IMR-90 (cell line): ENCODE measurements at regions not wholly inside any gene's neighbourhood (a gene's known extent, or its start where the extent isn't known, plus 50 kb on each side); places are given as distances from the start of the nearest gene placed in this dataset.

ENCODE experiments used
- ATAC-seq: fragments of 200-7000 bp; cut with Tn5 transposase; 2 replicates; pipeline ENCODE4 v1.9.1; 2020; ENCODE audit warnings: low read depth, mild to moderate bottlenecking, moderate library complexity
- BruUV-seq: library from RNA; stranded (reverse); fragments of 400-500 nt; replicated peaks from 2 replicates; lab custom pipeline; 2021; lab: Mats Ljungman, UMichigan
- CTCF ChIA-PET: fragments of 300-600 bp; formaldehyde crosslinking; extraction: SDS; loops from one replicate; lab custom pipeline; 2021; ENCODE audit warnings: antibody characterized with exemption; lab: Yijun Ruan, JAX
- POLR2A ChIA-PET: fragments of 300-600 bp; sonication (Branson Sonifier 250); formaldehyde crosslinking; loops from one replicate; lab custom pipeline; 2022; ENCODE audit warnings: antibody characterized with exemption; ENCODE audit not compliant: unreplicated experiment; lab: Charles Lee
- DNase-seq: peaks from one replicate; pipeline ENCODE4 v3.0.0; 2013
- H2AFZ ChIP-seq: replicated peaks from 2 replicates; pipeline ENCODE3; 2013; ENCODE audit warnings: low read length, mild to moderate bottlenecking; ENCODE audit not compliant: poor library complexity
- H2AK5ac ChIP-seq: 2 replicates; pipeline ENCODE4 v1.6.1; 2013; ENCODE audit warnings: low read depth, low read length, inconsistent platforms
- H2AK9ac ChIP-seq: replicated peaks from 2 replicates; pipeline ENCODE3; 2013; ENCODE audit warnings: mild to moderate bottlenecking, low read depth, low read length, moderate library complexity; ENCODE audit not compliant: poor library complexity
- H2BK120ac ChIP-seq: 2 replicates; pipeline ENCODE4 v1.6.1; 2013; ENCODE audit warnings: low read depth, low read length, inconsistent platforms
- H2BK15ac ChIP-seq: 3 replicates; pipeline ENCODE4 v1.6.1; 2013; ENCODE audit warnings: low read depth, low read length, inconsistent platforms
- H2BK20ac ChIP-seq: 2 replicates; pipeline ENCODE4 v1.6.1; 2013; ENCODE audit warnings: low read depth, mild to moderate bottlenecking, inconsistent platforms, low read length, moderate library complexity
- H2BK5ac ChIP-seq: 2 replicates; pipeline ENCODE4 v1.6.1; 2013; ENCODE audit warnings: mild to moderate bottlenecking, low read depth, low read length, inconsistent platforms; ENCODE audit not compliant: poor library complexity, severe bottlenecking
- H3K14ac ChIP-seq: replicated peaks from 2 replicates; pipeline ENCODE4 v1.6.1; 2013; ENCODE audit warnings: low read depth, low read length, inconsistent platforms
- H3K18ac ChIP-seq: 2 replicates; pipeline ENCODE4 v1.6.1; 2013; ENCODE audit warnings: low read depth, low read length, control low read depth
- H3K23ac ChIP-seq: 2 replicates; pipeline ENCODE4 v1.6.1; 2013; ENCODE audit warnings: low read depth, low read length, inconsistent platforms
- H3K27ac ChIP-seq: 2 replicates; pipeline ENCODE4 v1.5.1; 2013; ENCODE audit warnings: mild to moderate bottlenecking, control low read depth, low read length; ENCODE audit not compliant: insufficient read depth
- H3K27me3 ChIP-seq: 2 replicates; pipeline ENCODE4 v1.6.1; 2013; ENCODE audit warnings: low read length; ENCODE audit not compliant: control insufficient read depth, insufficient read depth
- H3K36me3 ChIP-seq: 2 replicates; pipeline ENCODE4 v1.6.1; 2013; ENCODE audit warnings: low read length, mixed read lengths; ENCODE audit not compliant: control insufficient read depth, insufficient read depth
- H3K4ac ChIP-seq: 2 replicates; pipeline ENCODE4 v1.6.1; 2013; ENCODE audit warnings: low read depth, low read length, inconsistent platforms
- H3K4me1 ChIP-seq: 2 replicates; pipeline ENCODE4 v1.6.1; 2013; ENCODE audit warnings: low read length, mixed read lengths; ENCODE audit not compliant: control insufficient read depth, insufficient read depth
- H3K4me2 ChIP-seq: 2 replicates; pipeline ENCODE4 v1.6.1; 2013; ENCODE audit warnings: low read depth, mild to moderate bottlenecking, control low read depth, low read length, moderate library complexity
- H3K4me3 ChIP-seq: 2 replicates; pipeline ENCODE4 v1.5.1; 2013; ENCODE audit warnings: low read depth, mild to moderate bottlenecking, control low read depth, low read length, moderate library complexity; ENCODE audit not compliant: insufficient read depth
- H3K56ac ChIP-seq: 2 replicates; pipeline ENCODE4 v1.6.1; 2013; ENCODE audit warnings: low read length, inconsistent platforms; ENCODE audit not compliant: insufficient read depth; ENCODE audit errors: extremely low read depth
- H3K79me1 ChIP-seq, 2 experiments: 2 replicates each; pipeline ENCODE4 v1.6.1; 2013; ENCODE audit warnings: low read length in 2 of 2, inconsistent platforms in 1 of 2, low read depth in 1 of 2
- H3K9ac ChIP-seq: 2 replicates; pipeline ENCODE4 v1.6.1; 2013; ENCODE audit warnings: low read depth, low read length, control low read depth
- H3K9me1 ChIP-seq: 2 replicates; pipeline ENCODE4 v1.6.1; 2013; ENCODE audit warnings: low read length, inconsistent platforms; ENCODE audit not compliant: insufficient read depth
- H3K9me3 ChIP-seq: 2 replicates; pipeline ENCODE4 v1.6.1; 2013; ENCODE audit warnings: low read length; ENCODE audit not compliant: control insufficient read depth, insufficient read depth
- H4K20me1 ChIP-seq: 2 replicates; pipeline ENCODE4 v1.6.1; 2013; ENCODE audit warnings: low read length, inconsistent platforms; ENCODE audit not compliant: insufficient read depth
- H4K5ac ChIP-seq: 2 replicates; pipeline ENCODE4 v1.6.1; 2013; ENCODE audit warnings: mild to moderate bottlenecking, low read depth, low read length, control low read depth
- H4K8ac ChIP-seq, 2 experiments: 2 replicates each; pipeline ENCODE4 v1.6.1; 2013; ENCODE audit warnings: low read depth in 2 of 2, low read length in 2 of 2, control low read depth in 1 of 2, inconsistent platforms in 1 of 2
- H4K91ac ChIP-seq: 2 replicates; pipeline ENCODE4 v1.6.1; 2013; ENCODE audit warnings: low read depth, low read length, inconsistent platforms; ENCODE audit not compliant: insufficient read depth
- BHLHE40 ChIP-seq: fragments of 150-350 bp; IDR thresholded peaks from 2 replicates; pipeline ENCODE4 v1.6.1; 2016; ENCODE audit warnings: mild to moderate bottlenecking, low read depth, low read length
- CHD1 ChIP-seq: IDR thresholded peaks from 2 replicates; pipeline ENCODE4 v1.6.1; 2012; ENCODE audit warnings: low read depth, low read length, improper control_type of control experiment
- CTCF ChIP-seq: conservative IDR thresholded peaks from 2 replicates; pipeline ENCODE4 v1.5.1; 2012; ENCODE audit warnings: mild to moderate bottlenecking, low read depth, low read length, improper control_type of control experiment
- ELK1 ChIP-seq: fragments of 150-350 bp; IDR thresholded peaks from 2 replicates; pipeline ENCODE4 v1.6.1; 2016; ENCODE audit warnings: low read depth, mild to moderate bottlenecking, low read length, moderate library complexity, borderline replicate concordance
- FOS ChIP-seq: fragments of 150-350 bp; IDR thresholded peaks from 2 replicates; pipeline ENCODE4 v1.6.1; 2016; ENCODE audit warnings: low read depth, low read length
- MXI1 ChIP-seq: IDR thresholded peaks from 2 replicates; pipeline ENCODE4 v1.6.1; 2012; ENCODE audit warnings: low read depth, mild to moderate bottlenecking, low read length, moderate library complexity, borderline replicate concordance
- NFE2L2 ChIP-seq: fragments of 150-350 bp; IDR thresholded peaks from 2 replicates; pipeline ENCODE4 v1.6.1; 2016; ENCODE audit warnings: low read depth, mild to moderate bottlenecking, low read length
- POLR2A ChIP-seq: IDR thresholded peaks from 2 replicates; pipeline ENCODE4 v1.6.1; 2012; ENCODE audit warnings: mild to moderate bottlenecking, low read depth, low read length
- RAD21 ChIP-seq: IDR thresholded peaks from 2 replicates; pipeline ENCODE4 v1.6.1; 2012; ENCODE audit warnings: low read length, improper control_type of control experiment
- RCOR1 ChIP-seq: IDR thresholded peaks from 2 replicates; pipeline ENCODE4 v1.6.1; 2012; ENCODE audit warnings: mild to moderate bottlenecking, low read length, improper control_type of control experiment; ENCODE audit not compliant: insufficient replicate concordance
- RFX5 ChIP-seq: IDR thresholded peaks from 2 replicates; pipeline ENCODE4 v1.8.0; 2012; ENCODE audit warnings: low read depth, mild to moderate bottlenecking, low read length, moderate library complexity
- SMC3 ChIP-seq: fragments of 150-350 bp; IDR thresholded peaks from 2 replicates; pipeline ENCODE4 v1.6.1; 2016; ENCODE audit warnings: low read depth, mild to moderate bottlenecking, antibody characterized with exemption, low read length, moderate library complexity
- USF2 ChIP-seq: fragments of 150-350 bp; IDR thresholded peaks from 2 replicates; pipeline ENCODE4 v1.6.1; 2017; ENCODE audit warnings: mild to moderate bottlenecking, antibody characterized with exemption, low read length, low read depth
- WGBS, 2 experiments: methylation state at CpG; one replicate each; pipeline versions ENCODE4 v1.1.5 to v1.1.7; 2013; ENCODE audit warnings: missing lambda C conversion rate in 2 of 2; ENCODE audit not compliant: insufficient read length in 1 of 2; ENCODE audit errors: extremely low coverage in 2 of 2; 5-methylcytosine and 5-hydroxymethylcytosine counted together
- dilution Hi-C: fragments of 300-500 bp; cut with HindIII; formaldehyde crosslinking; loops from one replicate; pipeline ENCODE4 v1.14.3; 2018; ENCODE audit warnings: low sequenced_read_pairs; ENCODE audit not compliant: unreplicated experiment
- in situ Hi-C: fragments of 300-500 bp; cut with MboI; formaldehyde crosslinking; loops from 3 replicates; pipeline ENCODE4 v1.14.3; 2019; ENCODE audit warnings: low sequenced_read_pairs, inconsistent platforms, mixed read lengths
- intact Hi-C: fragments of 100-400 bp; cut with micrococcal nuclease; formaldehyde crosslinking; loops from 2 replicates; pipeline ENCODE4 v1.10.0; 2022

DNA sequence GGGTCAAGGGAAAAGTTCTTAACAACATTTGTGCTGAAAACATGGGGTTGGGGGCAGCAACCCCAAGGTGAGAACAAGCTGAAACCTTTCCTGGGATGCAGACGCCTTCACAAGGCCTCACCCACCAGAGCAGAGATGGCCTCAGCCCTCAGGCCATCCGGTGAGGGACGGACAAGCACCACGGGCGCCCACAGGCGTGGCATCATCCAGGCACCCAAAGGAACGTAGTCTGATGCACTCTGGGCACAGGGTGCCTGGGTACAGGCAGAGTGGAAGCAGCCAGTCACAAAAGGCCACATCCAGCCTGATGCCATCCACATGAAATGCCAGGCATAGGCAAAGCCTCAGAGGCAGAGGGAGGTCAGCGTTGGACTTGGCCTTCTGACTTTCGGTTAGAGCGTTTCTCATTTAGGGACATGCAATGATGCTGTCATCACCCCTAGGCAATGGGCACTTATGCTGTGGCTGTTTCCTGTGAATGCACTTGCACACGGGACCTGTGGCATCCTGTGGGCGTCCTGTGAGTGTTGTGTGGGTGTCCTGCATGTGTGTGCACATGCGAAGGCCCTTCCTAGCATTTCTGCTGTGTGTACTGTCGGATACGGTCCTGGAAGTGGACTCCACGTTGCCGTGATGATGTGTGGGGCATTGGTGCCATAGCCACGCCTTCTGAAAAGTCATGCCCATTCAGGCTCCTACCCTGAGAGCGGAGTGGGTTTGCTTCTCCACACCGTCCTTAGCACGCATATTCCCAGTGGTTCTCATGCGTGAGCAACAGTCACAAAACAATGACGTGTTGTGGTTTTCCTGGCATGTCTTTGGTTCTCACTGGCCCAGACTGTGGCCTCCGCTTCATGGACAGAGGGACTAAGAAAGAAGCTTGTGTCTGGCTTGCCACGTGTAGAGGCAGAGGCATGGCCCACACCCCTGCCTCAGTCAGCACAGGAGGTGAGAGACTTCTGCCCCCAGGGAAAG is 52.7 kb upstream of the ZNF469 start:
- H4K8ac ChIP-seq: peak overlapping the region; percentile 95 to 99; a peak in 3 of 4 replicates
- peak overlapping the region; percentile 99 for H2BK20ac ChIP-seq
- H2AK5ac ChIP-seq: peak overlapping the region; percentile 100
- intact Hi-C loops (loop anchor here (5.0 kb wide), 1 partner anchor 88 kb away; no protein-coding TSS in a partner anchor), in situ Hi-C loops (no loop called here), dilution Hi-C loops (no loop called here)
- peak overlapping the region; percentile 98 for H3K18ac ChIP-seq
- H2AK9ac ChIP-seq: peak overlapping the region; percentile 66
- 97% methylated on average over 14 of the region's 25 CpGs; no CpG with 5 or more reads in 1 of the 2 experiments for WGBS, 2 experiments
- H3K9me1 ChIP-seq: peaks cover 45% of the 10 kb centered on the region
- DNase-seq (no peak), ATAC-seq (no peak)
- peak overlapping the region; percentile 97 for H4K5ac ChIP-seq
- peak overlapping the region; percentile 40; the same call in 1 of the 2 replicates for H3K27ac ChIP-seq
- H2AFZ ChIP-seq: peak overlapping the region; percentile 56
- no peaks in the 10 kb centered on the region; the same call in 1 of the 2 replicates for H4K20me1 ChIP-seq
- H3K4ac ChIP-seq: peak overlapping the region; percentile 99
- ChIA-PET POLR2A (no interaction called here), CTCF (no interaction called here)
- H3K56ac ChIP-seq: no peak overlapping the region
- H3K36me3 ChIP-seq: no peaks in the 10 kb centered on the region
- BruUV-seq: no TSS peak
- H3K79me1 ChIP-seq: peaks cover 16 to 42% of the 10 kb centered on the region in 2 experiments; a peak in 3 of 4 replicates
- H4K91ac ChIP-seq: peak overlapping the region; percentile 100
- no peak overlapping the region for H3K9ac ChIP-seq
- peak overlapping the region; percentile 100 for H2BK15ac ChIP-seq
- H3K4me3 ChIP-seq: no peak overlapping the region
- peaks cover 25% of the 10 kb centered on the region for H3K4me1 ChIP-seq
- H3K23ac ChIP-seq: peak overlapping the region; percentile 77
- peak overlapping the region; percentile 99 for H2BK5ac ChIP-seq
- peak overlapping the region; percentile 100 for H2BK120ac ChIP-seq
- H3K14ac ChIP-seq: peak overlapping the region; percentile 97
- H3K4me2 ChIP-seq: no peak overlapping the region
- no peaks in the 10 kb centered on the region for H3K9me3 ChIP-seq
- H3K27me3 ChIP-seq: no peaks in the 10 kb centered on the region
- TF ChIP-seq NFE2L2 (no peak), MXI1 (no peak), RFX5 (no peak), RAD21 (no peak), FOS (no peak), RCOR1 (no peak), SMC3 (no peak), CTCF (no peak), USF2 (no peak), BHLHE40 (no peak), ELK1 (no peak), CHD1 (no peak), POLR2A (no peak)
